ENCODE measurements at regions not wholly inside any gene's neighbourhood (a gene's known extent, or its start where the extent isn't known, plus 50 kb on each side); places are given as distances from the start of the nearest gene placed in this dataset.

DNA sequence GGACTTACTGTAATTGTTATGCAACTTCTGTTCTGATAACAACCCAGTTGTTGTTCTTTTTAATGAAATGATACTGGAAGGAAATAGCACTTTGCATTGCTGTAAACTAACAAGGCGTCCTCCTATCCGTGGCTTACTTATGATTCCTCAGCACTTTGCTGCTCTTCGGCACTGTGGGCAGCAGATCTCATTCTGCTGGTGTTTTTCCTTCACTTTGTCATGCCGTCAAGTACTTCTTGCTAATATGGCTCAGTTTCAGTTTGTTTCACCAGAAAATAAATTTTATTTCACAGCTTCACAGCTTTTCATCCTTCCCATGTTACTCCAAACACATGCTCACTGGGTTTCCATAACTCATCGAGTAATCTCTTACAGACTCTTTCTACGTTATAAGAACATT is 289.3 kb downstream of the MEIS1 start:
- no peak for DNase-seq

DNA sequence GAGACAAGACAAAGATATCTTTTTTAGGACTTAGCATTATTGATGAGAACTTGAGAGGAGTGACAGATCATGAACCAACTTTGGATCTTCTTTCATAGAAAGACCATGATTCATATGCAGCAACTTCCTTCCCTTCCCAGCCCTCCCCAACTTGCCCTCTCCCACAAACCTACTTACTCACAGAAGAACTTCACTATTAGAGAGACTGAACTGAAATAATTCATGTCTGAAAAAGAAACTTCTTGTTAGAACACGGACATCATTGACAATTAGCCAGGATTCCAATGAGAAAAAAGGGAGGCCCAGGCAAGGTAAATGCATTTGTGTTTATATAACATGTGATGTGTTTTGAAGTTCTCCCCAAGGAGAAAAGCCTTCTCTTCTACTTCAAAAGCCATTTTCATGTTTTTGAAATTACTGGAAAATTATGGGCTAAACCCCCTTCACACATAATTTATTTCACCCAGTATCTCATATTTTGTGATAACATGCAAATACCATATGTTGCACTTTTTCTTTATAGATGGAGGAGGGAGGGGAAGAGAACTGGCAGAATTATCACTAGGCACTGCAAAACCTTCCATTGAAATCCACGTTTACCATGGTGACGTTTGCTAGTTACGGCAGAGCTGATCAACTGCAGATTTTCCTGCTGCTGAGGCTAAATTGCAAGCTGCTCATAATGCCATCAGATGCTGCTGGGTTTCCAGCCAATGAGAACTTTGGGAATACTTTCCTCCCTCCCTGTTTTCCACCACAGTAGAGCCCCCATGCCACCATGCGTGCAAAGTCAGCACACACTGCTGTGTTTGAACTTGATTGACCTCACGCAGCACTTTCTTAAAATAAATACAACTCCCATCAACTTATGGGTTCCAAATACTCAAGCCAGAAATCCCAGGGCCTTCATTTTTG is 294.7 kb downstream of the MEIS1 start:
- no peak for DNase-seq

DNA sequence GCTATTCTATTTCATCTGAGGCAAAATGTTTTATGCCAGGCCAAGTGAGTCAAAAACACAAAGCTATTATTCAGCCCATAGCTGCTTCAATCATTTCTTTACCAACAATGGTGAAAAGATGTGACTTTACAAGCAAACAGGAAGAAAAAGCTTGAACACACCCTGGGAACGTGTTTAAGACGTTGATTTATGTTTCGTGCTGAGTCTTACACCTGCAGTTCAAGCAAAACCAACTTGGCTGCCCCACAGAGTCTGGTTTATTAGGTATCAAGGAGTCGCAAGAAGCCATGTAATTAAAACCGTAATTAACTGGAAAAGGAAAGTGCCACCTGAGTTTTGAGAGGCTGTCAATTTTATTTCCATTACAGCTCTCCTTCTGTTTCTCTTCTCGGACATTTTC is 295.5 kb downstream of the MEIS1 start:
- DNase-seq: no peak

DNA sequence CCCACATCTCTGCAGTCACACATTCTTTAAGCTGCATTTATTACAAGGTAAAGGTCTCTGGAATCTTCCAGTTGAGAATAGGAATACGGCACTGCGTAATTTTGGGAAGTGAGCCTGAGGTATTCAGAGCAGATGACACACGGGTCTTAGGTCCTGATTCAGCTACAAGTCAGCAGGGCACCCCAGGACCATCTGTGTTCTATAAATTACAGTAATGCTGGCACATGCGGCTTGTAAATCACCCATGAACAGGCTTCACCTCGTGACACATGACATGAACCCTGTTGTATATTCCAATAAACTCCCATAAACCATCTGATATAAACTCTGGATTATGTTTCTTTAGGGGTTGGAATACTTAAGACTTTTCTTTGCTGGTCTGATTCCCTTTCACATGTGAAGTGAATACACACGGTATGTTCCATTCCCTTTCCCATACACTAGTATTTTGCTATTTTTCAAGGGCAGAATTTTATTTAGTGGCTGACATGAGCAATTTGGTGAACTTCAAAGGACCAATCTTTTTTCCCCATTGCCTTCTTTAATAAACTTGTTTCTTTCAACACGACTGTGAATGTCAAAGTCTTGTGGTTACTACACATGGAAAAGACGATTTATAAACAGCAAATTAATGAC is 298.6 kb downstream of the MEIS1 start:
- DNase-seq: no peak

DNA sequence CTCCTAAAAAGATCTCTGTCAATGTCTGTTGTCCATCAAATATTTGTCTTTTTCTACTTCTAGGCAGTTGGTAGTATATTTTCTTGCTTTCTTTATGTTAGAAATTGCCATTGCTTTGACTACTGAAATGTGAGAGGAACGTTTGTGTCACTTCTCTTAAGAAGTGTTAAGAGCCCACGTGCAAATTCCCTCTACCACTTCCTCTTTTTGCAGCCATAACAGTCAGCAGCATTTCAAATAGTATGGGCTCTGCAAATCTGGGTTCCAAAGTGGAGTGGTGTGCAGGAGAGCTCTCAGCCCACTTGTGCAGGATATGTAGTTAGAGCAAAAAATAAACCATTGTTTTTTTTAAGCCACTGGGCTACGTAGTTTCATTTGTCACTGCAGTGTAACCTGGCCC is 314.0 kb downstream of the MEIS1 start:
- DNase-seq: peak; percentile 1 to 24

DNA sequence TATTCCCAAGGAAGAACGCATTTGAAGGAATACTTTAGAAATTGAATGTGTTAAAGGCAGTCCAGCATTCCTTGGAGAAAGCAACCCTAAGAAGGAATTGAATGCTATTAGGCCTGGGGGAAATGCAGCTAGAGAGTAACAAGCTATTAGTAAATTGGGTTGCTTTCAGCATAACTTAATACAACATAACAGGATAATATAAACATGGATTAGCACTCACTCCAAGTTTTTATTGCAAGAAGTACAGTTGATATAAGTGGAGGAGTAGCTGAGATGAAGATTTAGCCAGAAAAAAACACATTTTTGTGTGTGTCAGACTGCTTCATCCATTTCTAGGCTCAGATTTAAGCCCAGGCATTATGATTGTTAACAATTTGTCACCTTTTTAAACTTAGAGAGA is 314.6 kb downstream of the MEIS1 start:
- no peak for DNase-seq

DNA sequence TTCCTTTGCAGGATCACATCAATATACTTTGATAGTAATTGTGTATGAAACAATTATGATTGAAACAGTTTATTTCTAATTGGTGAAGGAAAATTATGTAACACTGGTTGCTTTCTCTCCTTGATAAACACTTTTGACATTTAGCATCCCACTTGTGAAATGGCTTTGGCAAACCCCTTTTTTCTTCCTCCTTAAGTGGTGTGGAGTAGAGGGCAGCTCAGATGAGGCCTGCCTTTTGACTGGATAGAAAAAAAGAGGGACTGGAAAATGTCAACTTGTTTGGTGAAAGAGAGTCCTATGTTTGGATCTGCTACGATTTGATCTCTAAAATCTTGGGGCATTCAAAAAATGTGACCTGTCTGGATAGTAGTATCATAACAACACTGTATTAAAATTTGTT is 318.3 kb downstream of the MEIS1 start:
- DNase-seq: no peak

DNA sequence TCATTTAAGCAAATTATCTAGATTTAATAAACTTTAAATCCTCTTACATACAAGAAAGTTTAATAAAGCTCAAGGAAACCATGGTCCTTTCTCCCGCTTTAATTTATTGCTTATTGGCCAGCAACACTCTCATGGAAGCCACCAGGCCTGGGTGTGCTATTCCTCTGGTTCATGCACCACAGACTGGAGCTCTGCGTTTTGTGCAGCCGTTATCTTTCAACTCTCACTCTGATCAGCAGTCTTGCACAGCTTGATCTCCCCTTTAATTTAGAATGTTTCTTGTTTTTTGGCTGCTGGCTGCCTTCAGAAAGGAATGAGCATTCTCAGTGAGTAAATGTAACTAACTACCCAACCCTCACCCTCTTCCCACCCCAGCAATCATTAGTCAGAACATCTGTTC is 318.7 kb downstream of the MEIS1 start:
- no peak for DNase-seq

DNA sequence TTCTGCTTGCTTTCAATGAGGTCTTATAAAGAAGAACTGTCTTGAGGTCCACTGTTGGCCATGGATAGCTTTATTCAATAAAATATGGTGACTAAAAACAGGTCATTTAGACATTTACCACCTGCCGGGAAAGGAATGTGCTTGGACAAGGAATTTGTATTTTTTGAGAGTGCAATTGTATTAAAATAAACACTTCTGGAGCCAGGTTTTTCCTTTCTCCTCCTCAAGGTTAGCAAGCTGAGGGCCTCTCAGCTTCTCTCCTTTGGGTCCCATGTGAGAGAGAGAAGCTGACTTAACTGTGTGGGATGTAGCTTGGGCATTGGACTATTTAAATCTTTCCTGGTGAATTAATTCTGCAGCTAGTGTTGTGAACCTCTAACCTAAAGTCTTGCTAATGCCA is 321.0 kb downstream of the MEIS1 start:
- no peak for DNase-seq

DNA sequence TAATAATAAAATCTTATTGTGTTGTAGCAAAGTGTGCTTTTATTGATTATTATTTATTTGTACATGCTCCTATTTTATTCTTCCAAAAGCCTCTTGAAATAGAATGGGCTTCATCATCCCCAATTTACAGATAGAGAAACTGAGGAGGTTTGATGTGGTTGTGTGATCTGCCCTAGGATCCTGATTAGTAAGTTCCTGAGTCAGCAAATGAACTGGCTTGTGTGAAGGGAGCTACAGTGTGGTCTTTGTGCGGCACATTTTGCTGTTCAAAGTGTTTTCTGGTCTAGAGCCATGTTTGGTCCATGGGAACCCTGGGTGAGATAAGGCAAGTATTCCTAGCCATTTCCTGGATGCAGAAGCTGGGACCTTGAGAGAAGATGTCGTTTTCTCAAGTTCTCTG is 326.9 kb downstream of the MEIS1 start:
- no peak for DNase-seq

DNA sequence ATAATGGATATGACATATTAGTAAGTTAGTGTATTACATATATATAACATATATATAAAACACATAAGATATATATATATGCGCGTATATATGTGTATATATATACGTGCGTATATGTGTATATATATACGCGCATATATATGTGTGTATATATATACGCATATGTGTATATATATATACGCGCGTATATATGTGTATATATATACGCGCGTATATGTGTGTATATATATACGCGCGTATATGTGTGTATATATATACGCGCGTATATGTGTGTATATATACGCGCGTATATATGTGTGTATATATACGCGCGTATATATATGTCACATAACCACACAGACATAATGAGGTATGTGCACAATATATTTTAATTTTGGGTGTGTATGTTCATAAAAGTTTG is 327.8 kb downstream of the MEIS1 start:
- no peak for DNase-seq

DNA sequence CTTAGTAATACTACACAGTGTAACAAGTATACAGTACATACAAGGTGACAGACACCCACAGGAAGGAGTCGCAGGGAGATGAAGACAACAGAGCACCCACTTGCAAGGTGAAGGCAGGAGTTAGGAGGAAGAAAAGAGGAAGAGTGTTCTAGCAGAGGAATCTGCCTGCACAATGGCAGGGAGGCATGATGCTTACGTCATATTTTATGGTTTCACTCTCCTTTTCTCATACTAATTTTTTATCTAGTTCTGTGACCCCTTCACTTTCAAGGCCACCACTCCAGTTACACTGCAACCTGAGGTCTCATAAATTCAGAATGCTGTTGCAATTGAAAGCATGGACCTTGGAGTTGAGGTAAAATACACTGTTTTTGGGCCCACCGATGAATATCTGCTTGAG is 331.7 kb downstream of the MEIS1 start:
- no peak for DNase-seq

DNA sequence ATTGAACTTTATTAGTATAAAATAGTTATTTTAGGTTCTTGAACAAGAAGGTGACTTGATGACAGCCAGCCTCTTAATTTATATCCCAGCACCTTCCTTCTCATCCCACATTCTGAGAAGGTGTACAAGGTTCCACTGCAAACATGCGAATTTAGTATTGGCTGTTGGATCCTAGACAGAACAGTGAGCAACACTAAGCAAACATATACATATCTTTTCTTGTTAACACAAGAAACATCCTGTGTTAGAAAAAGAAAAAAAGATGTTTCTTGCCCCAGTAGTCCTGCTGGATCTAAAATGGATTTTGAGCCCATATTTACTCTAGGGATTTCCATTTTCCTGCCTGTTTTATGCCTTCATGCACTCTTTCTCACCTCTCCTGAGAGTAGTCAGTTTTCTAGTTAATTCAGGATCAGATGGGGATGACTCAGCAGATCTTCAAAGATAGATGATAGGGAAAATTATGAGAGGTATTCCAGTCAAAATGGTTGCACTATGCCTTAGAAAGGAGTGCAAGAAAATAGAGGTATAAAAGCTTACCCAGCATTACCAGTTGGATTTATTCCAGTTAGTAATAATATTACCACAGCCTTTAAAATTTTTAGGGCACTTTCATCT is 336.5 kb downstream of the MEIS1 start:
- no peak for DNase-seq

DNA sequence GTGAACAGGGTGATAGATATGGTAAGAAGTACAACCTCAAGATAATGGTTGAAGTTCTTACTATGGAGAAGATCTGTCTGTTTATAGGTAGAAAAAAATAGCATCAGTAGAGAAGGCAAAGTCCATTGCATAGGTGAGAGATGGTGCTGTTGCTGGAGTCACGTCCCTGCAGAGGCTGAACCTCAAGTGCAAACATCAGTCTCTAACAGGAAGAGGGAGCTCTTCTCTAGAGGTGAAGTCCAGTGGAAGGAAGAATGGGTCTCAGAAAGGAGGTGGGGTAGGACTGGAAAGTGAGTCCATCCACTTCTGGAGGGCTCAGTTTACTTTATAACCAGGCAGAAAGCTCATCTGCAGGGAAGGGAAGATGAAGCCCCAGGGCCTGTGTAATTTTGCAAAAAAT is 337.7 kb downstream of the MEIS1 start:
- no peak for DNase-seq

DNA sequence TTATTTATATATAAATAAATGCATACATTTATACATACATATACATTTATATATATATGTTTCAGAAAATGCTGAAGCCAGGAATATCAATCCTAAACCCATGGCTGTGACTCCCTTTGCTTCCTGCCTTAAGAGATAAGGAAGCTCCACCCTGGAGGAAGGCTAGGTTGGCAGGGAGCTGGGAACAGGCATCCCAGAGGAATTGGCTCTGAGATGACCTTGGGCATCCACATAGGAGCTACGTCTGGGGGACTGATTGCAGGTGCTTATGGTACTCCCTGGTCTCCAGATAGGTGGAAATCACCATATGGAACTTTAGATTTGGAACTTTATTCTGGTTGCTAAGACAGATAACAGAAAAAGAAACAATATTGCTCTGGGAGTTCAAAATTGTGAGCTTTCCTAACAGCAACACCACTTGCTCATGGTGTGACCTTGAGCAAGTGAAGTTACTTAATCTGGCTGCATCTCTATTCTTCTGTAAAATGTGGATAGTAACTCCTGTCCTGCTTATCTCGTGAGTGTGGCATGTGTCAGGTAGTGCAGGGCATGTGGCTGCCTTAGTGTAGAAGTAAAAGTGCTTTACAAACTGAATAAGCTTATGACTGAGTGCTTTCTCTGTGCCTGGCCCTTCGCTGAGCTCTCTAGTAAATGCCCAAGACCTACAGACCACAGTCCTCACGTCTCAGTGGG is 341.0 kb downstream of the MEIS1 start:
- DNase-seq: no peak

DNA sequence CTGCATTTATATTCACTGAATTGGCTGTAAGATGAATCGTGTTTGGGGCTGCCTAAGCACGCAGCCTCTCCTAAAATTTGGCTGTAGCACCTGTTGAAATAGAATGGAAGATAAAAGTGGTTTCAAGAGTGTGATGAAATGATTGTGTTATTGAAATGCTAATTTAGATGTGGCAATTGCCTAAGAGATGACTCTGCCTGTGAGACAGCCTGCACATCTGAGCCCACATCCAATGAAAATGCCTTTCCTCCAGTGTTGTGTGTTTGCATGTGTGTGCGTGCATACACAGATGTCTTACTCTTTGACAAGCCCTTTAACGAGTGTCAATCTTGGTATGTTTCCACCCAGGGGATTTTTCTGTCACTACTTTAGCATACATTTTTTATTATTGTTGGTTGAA is 346.9 kb downstream of the MEIS1 start:
- DNase-seq: no peak

DNA sequence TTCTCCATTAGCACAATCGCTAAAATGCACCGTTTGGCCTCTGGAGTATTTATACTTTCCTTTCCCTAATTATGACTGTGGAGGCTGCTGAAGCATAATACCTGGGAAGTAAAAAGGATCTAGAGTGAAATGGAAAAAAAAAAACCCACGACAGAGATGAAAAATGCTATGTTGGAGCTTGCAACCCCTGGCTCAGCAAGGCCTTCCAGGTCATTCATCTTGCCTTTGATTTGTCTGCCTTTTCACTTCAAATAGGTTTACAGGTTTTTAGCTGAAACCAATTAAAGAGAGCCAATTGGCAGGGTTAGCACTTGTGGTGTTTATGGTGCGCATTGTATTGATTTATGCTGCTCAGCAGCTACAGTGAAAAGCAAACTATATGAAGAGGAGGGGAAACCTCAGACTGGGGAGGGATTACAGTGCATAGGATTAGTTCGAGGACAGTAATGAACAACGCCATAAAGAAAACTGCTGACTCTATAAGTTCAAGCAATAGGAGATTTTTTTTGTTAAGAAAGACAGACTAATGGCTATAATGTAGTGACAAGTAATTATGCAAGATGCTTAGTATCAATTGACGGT is 347.9 kb downstream of the MEIS1 start:
- no peak for DNase-seq

DNA sequence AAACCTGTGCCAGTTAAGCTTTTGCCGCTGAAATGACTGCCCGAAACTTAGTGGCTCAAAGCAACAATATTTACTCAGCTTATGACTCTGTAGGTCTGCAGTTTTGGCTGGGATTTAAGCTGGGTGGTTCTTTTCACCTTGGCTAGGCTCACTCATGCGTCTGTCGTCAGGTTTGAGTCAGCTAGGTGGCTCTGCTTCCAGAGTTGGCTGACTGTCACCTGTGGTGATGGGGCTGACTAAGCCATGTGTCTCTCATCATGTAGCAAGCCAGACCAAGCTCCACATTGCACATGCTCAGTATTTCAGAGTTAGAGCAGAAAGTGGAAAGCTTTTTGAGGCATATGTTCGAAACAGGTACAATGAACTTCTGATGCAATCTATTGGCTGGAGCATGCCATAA is 354.8 kb downstream of the MEIS1 start:
- DNase-seq: no peak

DNA sequence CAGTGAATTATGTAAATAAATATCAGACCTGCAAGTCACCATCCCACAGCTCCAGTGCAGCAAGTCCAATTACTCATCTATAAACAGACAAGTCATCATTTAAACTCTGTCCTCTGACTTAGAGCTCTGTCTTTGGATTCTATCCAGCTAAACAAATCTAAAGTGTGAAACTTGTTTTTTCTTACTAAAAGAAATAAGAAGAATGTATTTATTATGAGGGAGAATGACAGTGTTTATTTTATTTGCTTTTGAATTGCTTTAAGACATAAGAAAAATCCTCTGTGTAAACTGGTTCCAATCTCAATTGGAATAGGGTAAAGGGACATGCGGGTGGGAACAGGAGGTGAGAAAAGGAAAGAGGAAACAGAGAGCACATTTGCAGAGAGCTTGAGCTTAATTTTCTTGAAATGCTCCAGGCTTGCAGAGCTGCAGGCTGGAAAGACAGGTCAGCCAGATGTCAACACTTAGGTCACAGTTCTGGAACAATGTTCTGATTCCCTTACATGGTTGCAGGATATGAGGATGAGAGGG is 355.8 kb downstream of the MEIS1 start:
- DNase-seq: no peak

DNA sequence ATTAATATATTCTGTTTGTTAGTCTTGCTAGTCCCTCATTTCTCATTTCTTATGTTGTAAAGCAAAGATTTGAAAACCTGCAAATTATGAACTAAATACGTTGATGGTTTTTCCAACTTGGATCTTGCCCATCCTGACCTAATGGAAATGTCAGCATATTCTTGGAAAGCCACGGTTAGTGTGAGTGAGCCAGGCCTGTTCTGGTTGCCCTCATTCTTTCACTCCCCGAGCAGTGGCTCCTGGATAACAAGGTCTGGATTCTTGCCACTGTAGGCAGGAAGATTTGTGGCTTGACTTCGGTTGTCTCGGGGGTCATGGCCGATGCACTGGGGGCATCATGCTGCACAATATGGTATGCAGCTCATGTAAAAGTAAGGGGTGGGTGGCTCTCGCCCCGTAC is 359.1 kb downstream of the MEIS1 start:
- DNase-seq: no peak

DNA sequence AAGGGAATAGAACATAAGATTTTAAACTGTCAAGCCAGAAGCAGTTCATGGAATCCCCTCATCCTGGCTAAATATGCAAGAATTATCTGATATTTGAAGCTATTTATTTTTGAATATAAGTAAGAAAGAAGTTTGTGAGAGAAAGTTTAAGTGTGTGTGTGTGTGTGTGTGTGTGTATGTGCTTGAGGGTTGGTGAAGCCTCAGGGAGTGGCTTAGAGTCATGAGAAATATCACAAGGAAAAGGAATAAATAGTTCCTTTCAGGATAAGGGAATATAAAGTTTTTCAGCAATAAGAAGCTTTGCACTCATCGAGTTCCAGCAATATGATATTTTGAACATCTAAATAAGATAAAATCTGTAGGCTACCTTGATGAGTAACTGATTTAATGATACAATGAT is 359.6 kb downstream of the MEIS1 start:
- no peak for DNase-seq

DNA sequence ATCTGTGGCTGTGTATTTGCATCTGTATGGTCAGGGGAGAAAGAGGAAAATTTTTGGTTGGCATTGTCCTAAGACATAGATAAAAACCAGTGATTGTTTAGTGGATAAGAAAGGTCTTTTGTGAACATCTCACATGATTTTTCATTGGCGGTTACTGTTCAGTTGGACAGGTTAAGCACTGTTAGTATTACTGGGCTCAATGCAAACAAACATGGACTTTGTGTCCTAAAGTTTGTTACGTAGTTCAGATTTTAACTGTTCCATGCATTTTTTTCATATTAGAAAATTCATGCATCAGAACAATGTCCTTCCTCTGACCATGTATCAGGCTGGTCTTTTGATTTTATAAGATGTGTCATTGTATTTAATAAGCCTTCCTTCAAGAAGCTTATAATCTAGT is 368.0 kb downstream of the MEIS1 start:
- no peak for DNase-seq

DNA sequence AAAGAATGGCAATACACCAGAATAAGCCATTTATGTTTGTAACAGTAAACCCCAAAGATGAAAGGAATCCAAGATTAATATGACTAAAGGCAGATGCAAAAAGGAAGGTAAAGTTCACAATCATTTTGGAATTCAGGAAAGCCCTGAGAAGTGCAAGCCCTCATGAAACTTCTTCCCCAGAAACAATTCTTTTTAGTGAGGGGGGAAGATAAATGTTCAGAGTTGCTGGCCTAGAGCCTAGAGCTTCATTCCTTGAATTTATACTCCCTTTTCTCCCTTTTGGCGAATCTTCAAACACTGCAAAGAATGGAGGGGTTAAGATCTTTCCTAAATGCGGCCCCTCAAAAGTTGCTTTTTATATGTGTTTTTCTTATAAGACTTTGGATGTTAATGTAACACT is 368.8 kb downstream of the MEIS1 start:
- DNase-seq: no peak

All from AML-193 (cell line).